HCT116 (cell line): ENCODE measurements at regions not wholly inside any gene's neighbourhood (a gene's known extent, or its start where the extent isn't known, plus 50 kb on each side); places are given as distances from the start of the nearest gene placed in this dataset.

Source experiments
- ATAC-seq: fragments of 200-7000 bp; cut with Tn5 transposase; 2 replicates; pipeline ENCODE4 v1.9.1; 2020; ENCODE audit warnings: mild to moderate bottlenecking, moderate library complexity
- BruUV-seq: library from RNA; stranded (reverse); fragments of 400-500 nt; replicated peaks from 2 replicates; lab custom pipeline; 2021; lab: Mats Ljungman, UMichigan
- CTCF ChIA-PET: fragments of 300-600 bp; sonication (Branson Sonifier 250); formaldehyde crosslinking; loops from one replicate; lab custom pipeline; 2021; ENCODE audit warnings: antibody characterized with exemption; lab: Charles Lee
- POLR2A ChIA-PET: fragments of 300-600, 350-600 bp; sonication (Branson Sonifier 250); formaldehyde crosslinking; loops from one replicate; lab custom pipeline; 2021; ENCODE audit warnings: antibody characterized with exemption; lab: Charles Lee
- RAD21 ChIA-PET, 2 experiments: fragments of 300-600 bp; sonication (Branson Sonifier 250); formaldehyde crosslinking; loops; one replicate each; lab custom pipeline; 2023; ENCODE audit warnings: low total read pairs in 2 of 2; ENCODE audit not compliant: uncharacterized antibody in 2 of 2, unreplicated experiment in 2 of 2, low non-redundant PET in 1 of 2; lab: Charles Lee
- DNase-seq: peaks from one replicate; pipeline ENCODE4 v3.0.0-alpha.2; 2010; ENCODE audit warnings: low read depth, low spot score
- H2AFZ ChIP-seq: fragments of 200-600 bp; shearing (Covaris generic), sonication (generic); 2 replicates; pipeline ENCODE4 v1.6.1; 2017; ENCODE audit warnings: low read depth, mixed run types, mixed read lengths, antibody characterized with exemption, low read length; ENCODE audit not compliant: poor library complexity, severe bottlenecking
- H3K27ac ChIP-seq: 2 replicates; pipeline ENCODE4 v1.5.1; 2012; ENCODE audit warnings: low read depth, low read length
- H3K27me3 ChIP-seq: fragments of 200-600 bp; sonication (generic); 2 replicates; pipeline ENCODE4 v1.6.1; 2016; ENCODE audit warnings: mixed run types, low read length, mixed read lengths; ENCODE audit not compliant: insufficient read depth
- H3K36me3 ChIP-seq, 2 experiments: fragments of 200-500 bp in 1 of 2; fragments of 200-600 bp in 1 of 2; sonication (Bioruptor generic) in 1 of 2; sonication (generic) in 1 of 2; 2 replicates each; pipeline versions ENCODE4 v1.5.1 to v1.6.1; 2014 to 2016; ENCODE audit warnings: low read length in 2 of 2, inconsistent platforms in 1 of 2, mixed read lengths in 1 of 2, mixed run types in 1 of 2; ENCODE audit not compliant: insufficient read depth in 2 of 2, control insufficient read depth in 1 of 2
- H3K4me1 ChIP-seq, 2 experiments: fragments of 200-600 bp in 1 of 2; sonication (generic) in 1 of 2; 2 replicates each; pipeline versions ENCODE4 v1.5.1 to v1.6.1; 2012 to 2017; ENCODE audit warnings: low read length in 2 of 2, inconsistent platforms in 1 of 2, mild to moderate bottlenecking in 1 of 2, mixed read lengths in 1 of 2, mixed run types in 1 of 2, moderate library complexity in 1 of 2; ENCODE audit not compliant: insufficient read depth in 2 of 2, control insufficient read depth in 1 of 2
- H3K4me2 ChIP-seq: fragments of 200-600 bp; sonication (generic); 2 replicates; pipeline ENCODE4 v1.6.1; 2017; ENCODE audit warnings: mixed run types, low read length, mixed read lengths
- H3K4me3 ChIP-seq, 2 experiments: fragments of 200-600 bp in 1 of 2; sonication (generic) in 1 of 2; replicated peaks in 1 of 2; 2 replicates each; pipeline ENCODE4 v1.5.1; 2011 to 2016; ENCODE audit warnings: low read length in 2 of 2, control low read depth in 1 of 2, low read depth in 1 of 2, mild to moderate bottlenecking in 1 of 2, mixed read lengths in 1 of 2, mixed run types in 1 of 2
- H3K79me2 ChIP-seq: fragments of 200-600 bp; sonication (generic); 2 replicates; pipeline ENCODE4 v1.6.1; 2017; ENCODE audit warnings: mild to moderate bottlenecking, mixed run types, low read length, moderate library complexity, mixed read lengths; ENCODE audit not compliant: insufficient read depth
- H3K9ac ChIP-seq: fragments of 200-600 bp; sonication (generic); 2 replicates; pipeline ENCODE4 v1.6.1; 2016; ENCODE audit warnings: low read length, mixed read lengths
- H3K9me2 ChIP-seq: fragments of 200-600 bp; sonication (generic), shearing (Covaris generic); 2 replicates; pipeline ENCODE4 v1.6.1; 2017; ENCODE audit warnings: mixed run types, mild to moderate bottlenecking, moderate library complexity; ENCODE audit not compliant: insufficient read depth
- H3K9me3 ChIP-seq, 2 experiments: fragments of 200-500 bp in 1 of 2; fragments of 200-600 bp in 1 of 2; sonication (Bioruptor generic) in 1 of 2; sonication (generic) in 1 of 2; 2 replicates each; pipeline ENCODE4 v1.6.1; 2014 to 2017; ENCODE audit warnings: low read length in 2 of 2, mixed read lengths in 2 of 2, inconsistent platforms in 1 of 2, low read depth in 1 of 2, mild to moderate bottlenecking in 1 of 2, mixed run types in 1 of 2, moderate library complexity in 1 of 2; ENCODE audit not compliant: control insufficient read depth in 1 of 2, insufficient read depth in 1 of 2
- H4K20me1 ChIP-seq: fragments of 200-600 bp; sonication (generic), shearing (Covaris generic); 2 replicates; pipeline ENCODE4 v1.6.1; 2017; ENCODE audit warnings: mixed run types, mild to moderate bottlenecking, moderate library complexity; ENCODE audit not compliant: insufficient read depth
- CBX3 ChIP-seq: IDR thresholded peaks from 2 replicates; pipeline ENCODE4 v1.6.1; 2012; ENCODE audit warnings: low read depth
- CEBPB ChIP-seq: IDR thresholded peaks from 2 replicates; pipeline ENCODE4 v1.6.1; 2012; ENCODE audit warnings: low read depth
- EGR1 ChIP-seq: IDR thresholded peaks from 2 replicates; pipeline ENCODE4 v1.6.1; 2012; ENCODE audit warnings: low read depth
- EZH2 ChIP-seq: fragments of 200-600 bp; sonication (generic); IDR thresholded peaks from 2 replicates; pipeline ENCODE4 v1.6.1; 2017; ENCODE audit warnings: antibody characterized with exemption, mixed run types
- EZH2phosphoT487 ChIP-seq: fragments of 200-600 bp; IDR thresholded peaks from 2 replicates; pipeline ENCODE4 v1.6.1; 2018; ENCODE audit warnings: antibody characterized with exemption, borderline replicate concordance
- FOSL1 ChIP-seq: IDR thresholded peaks from 2 replicates; pipeline ENCODE4 v1.6.1; 2012; ENCODE audit warnings: low read depth
- POLR2A ChIP-seq: IDR thresholded peaks from 2 replicates; pipeline ENCODE4 v1.7.0; 2011; ENCODE audit warnings: borderline replicate concordance; ENCODE audit not compliant: insufficient read depth, insufficient read length; ENCODE audit errors: extremely low read depth
- SP1 ChIP-seq: IDR thresholded peaks from 2 replicates; pipeline ENCODE4 v1.6.1; 2012; ENCODE audit warnings: low read depth
- SRF ChIP-seq: IDR thresholded peaks from 2 replicates; pipeline ENCODE4 v1.6.1; 2012; ENCODE audit warnings: low read depth
- YY1 ChIP-seq: IDR thresholded peaks from 2 replicates; pipeline ENCODE4 v1.6.1; 2011; ENCODE audit warnings: low read length, low read depth, moderate library complexity, mild to moderate bottlenecking; ENCODE audit not compliant: insufficient replicate concordance; ENCODE audit errors: extremely low read depth
- ZFX ChIP-seq: fragments of 450-650 bp; IDR thresholded peaks from 2 replicates; pipeline ENCODE4 v1.6.1; 2017
- ZNF274 ChIP-seq: fragments of 200-500 bp; sonication (Bioruptor generic); IDR thresholded peaks from 2 replicates; pipeline ENCODE4 v1.6.1; 2014; ENCODE audit warnings: mild to moderate bottlenecking, low read depth, low read length, inconsistent platforms
- intact Hi-C: fragments of 100-400 bp; cut with micrococcal nuclease; formaldehyde crosslinking; loops from 2 replicates; pipeline ENCODE4 v1.10.0; 2022
- TF ChIP-seq, protein P1 (sequence below): IDR thresholded peaks from 2 replicates; pipeline ENCODE4 v1.6.1; 2012
- TF ChIP-seq, protein P2 (sequence below), 3 experiments: fragments of 200-600 bp in 1 of 3; sonication (generic) in 1 of 3; IDR thresholded peaks in 2 of 3; conservative IDR thresholded peaks in 1 of 3; 2 replicates each; pipeline ENCODE4 v1.5.1; 2012 to 2017; ENCODE audit warnings: low read depth in 2 of 3, low read length in 2 of 3, antibody characterized with exemption in 1 of 3, borderline replicate concordance in 1 of 3, control low read depth in 1 of 3, mild to moderate bottlenecking in 1 of 3, mixed read lengths in 1 of 3, mixed run types in 1 of 3, moderate library complexity in 1 of 3; ENCODE audit not compliant: insufficient read depth in 1 of 3
- TF ChIP-seq, protein P3 (sequence below): IDR thresholded peaks from 2 replicates; pipeline ENCODE4 v1.6.1; 2011; ENCODE audit warnings: mild to moderate bottlenecking, low read length, moderate library complexity; ENCODE audit not compliant: insufficient replicate concordance; ENCODE audit errors: extremely low read depth
- TF ChIP-seq, protein P4 (sequence below): IDR thresholded peaks from 2 replicates; pipeline ENCODE4 v1.6.1; 2012

DNA sequence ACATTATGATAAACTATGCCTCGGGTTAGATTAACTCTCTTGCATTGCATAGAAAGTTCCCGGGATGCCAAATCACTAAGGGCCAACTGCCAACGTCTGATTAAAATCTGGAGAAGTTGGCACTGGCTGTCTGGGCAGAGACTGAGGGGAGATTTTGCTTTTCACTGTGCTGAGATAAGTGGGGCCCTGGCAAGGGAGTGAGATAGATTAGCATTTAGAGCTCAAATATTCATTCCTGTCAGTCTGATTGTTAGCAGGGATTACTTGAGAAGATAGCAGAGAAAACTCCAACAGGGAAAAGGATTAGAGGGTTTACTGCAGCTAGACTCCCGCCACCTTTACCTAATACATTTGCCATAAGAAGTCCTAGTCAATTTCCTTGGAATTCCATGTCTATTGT lies 714.1 kb upstream of the CHRM3 start:
- Histone ChIP-seq H3K9ac (no peak overlapping the region), H3K36me3 (no peaks in the 10 kb centered on the region), H3K27me3 (no peaks in the 10 kb centered on the region), H3K4me3 (no peak overlapping the region), H3K4me1 (no peaks in the 10 kb centered on the region), H3K27ac (no peak overlapping the region), H2AFZ (no peak overlapping the region), H3K4me2 (no peak overlapping the region), H3K9me2 (no peaks in the 10 kb centered on the region), H3K79me2 (no peaks in the 10 kb centered on the region), H3K9me3 (peaks cover 12 to 16% of the 10 kb centered on the region in 2 experiments; a peak in 3 of 4 replicates), H4K20me1 (no peaks in the 10 kb centered on the region)
- ATAC-seq (no peak), DNase-seq (no peak)
- RAD21 ChIA-PET = no interaction called here
- TF ChIP-seq EZH2 (no peak), CEBPB (no peak), POLR2A (no peak), YY1 (no peak), ZFX (no peak), EGR1 (no peak), CBX3 (no peak), FOSL1 (no peak), SP1 (no peak), EZH2phosphoT487 (no peak), ZNF274 (no peak), SRF (no peak)
- TF ChIP-seq, protein P1, sequence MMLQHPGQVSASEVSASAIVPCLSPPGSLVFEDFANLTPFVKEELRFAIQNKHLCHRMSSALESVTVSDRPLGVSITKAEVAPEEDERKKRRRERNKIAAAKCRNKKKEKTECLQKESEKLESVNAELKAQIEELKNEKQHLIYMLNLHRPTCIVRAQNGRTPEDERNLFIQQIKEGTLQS = no peak
- TF ChIP-seq, protein P2, sequence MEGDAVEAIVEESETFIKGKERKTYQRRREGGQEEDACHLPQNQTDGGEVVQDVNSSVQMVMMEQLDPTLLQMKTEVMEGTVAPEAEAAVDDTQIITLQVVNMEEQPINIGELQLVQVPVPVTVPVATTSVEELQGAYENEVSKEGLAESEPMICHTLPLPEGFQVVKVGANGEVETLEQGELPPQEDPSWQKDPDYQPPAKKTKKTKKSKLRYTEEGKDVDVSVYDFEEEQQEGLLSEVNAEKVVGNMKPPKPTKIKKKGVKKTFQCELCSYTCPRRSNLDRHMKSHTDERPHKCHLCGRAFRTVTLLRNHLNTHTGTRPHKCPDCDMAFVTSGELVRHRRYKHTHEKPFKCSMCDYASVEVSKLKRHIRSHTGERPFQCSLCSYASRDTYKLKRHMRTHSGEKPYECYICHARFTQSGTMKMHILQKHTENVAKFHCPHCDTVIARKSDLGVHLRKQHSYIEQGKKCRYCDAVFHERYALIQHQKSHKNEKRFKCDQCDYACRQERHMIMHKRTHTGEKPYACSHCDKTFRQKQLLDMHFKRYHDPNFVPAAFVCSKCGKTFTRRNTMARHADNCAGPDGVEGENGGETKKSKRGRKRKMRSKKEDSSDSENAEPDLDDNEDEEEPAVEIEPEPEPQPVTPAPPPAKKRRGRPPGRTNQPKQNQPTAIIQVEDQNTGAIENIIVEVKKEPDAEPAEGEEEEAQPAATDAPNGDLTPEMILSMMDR (IDR thresholded peaks at IDR 0.05 in 2 of 3, conservative IDR thresholded peaks at IDR 0.05 in 1 of 3; ENCODE audit: borderline replicate concordance in 1 of 3, insufficient read depth in 1 of 3, low read depth in 2 of 3, low read length in 2 of 3) = no peak
- TF ChIP-seq, protein P3, sequence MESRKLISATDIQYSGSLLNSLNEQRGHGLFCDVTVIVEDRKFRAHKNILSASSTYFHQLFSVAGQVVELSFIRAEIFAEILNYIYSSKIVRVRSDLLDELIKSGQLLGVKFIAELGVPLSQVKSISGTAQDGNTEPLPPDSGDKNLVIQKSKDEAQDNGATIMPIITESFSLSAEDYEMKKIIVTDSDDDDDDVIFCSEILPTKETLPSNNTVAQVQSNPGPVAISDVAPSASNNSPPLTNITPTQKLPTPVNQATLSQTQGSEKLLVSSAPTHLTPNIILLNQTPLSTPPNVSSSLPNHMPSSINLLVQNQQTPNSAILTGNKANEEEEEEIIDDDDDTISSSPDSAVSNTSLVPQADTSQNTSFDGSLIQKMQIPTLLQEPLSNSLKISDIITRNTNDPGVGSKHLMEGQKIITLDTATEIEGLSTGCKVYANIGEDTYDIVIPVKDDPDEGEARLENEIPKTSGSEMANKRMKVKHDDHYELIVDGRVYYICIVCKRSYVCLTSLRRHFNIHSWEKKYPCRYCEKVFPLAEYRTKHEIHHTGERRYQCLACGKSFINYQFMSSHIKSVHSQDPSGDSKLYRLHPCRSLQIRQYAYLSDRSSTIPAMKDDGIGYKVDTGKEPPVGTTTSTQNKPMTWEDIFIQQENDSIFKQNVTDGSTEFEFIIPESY = no peak
- TF ChIP-seq, protein P4, sequence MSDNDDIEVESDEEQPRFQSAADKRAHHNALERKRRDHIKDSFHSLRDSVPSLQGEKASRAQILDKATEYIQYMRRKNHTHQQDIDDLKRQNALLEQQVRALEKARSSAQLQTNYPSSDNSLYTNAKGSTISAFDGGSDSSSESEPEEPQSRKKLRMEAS = no peak
- POLR2A ChIA-PET = no interaction called here
- BruUV-seq = no TSS peak
- CTCF ChIA-PET = no interaction called here
- intact Hi-C loops = no loop called here
